Fibroblast of skin of back (primary cell): ENCODE measurements at regions not wholly inside any gene's neighbourhood (a gene's known extent, or its start where the extent isn't known, plus 50 kb on each side); places are given as distances from the start of the nearest gene placed in this dataset.
A peak's percentile ranks its signal among the peaks of the same experiment; 100 is the strongest.

Experiments used
- DNase-seq: peaks from one replicate; pipeline ENCODE4 v3.0.0-alpha.2; 2013

DNA sequence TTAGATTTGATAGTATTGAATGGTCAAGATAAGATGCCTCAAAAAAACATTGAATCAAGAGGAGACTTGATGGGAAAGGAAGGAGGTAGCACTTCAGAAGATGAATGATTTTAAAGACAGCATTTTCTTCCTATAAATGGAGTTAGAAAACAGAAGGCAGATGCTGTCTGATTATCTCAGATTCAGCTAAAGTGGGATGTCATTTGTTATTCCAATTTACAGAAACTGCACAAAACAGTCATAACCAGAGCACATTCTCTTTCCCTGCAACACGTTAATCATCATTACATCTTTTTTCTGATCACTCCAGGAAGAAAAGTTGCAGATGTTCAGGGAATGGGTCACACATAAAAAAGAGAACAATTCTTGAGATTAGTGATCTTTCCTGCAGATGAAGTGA is 1141.8 kb downstream of the SI start:
- DNase-seq: no peak

DNA sequence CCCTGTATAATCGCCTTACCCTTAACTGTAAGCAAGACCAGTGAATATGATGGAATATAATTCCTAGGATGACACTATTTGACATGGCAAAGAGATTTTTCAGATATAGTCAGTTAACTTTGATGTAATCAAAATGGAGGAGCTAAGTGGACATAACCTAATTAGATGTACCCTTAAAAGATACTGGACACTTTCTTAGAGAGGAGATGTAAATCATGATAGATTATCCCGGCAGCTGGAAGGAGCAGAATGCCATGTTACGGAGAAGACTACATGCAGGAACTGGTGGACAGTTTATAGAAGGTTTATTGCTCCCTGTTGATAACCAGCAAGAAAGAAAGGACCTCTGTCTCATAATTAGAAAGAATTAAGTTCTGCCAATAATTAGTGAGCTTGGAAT is 1142.9 kb downstream of the SI start:
- DNase-seq: no peak

DNA sequence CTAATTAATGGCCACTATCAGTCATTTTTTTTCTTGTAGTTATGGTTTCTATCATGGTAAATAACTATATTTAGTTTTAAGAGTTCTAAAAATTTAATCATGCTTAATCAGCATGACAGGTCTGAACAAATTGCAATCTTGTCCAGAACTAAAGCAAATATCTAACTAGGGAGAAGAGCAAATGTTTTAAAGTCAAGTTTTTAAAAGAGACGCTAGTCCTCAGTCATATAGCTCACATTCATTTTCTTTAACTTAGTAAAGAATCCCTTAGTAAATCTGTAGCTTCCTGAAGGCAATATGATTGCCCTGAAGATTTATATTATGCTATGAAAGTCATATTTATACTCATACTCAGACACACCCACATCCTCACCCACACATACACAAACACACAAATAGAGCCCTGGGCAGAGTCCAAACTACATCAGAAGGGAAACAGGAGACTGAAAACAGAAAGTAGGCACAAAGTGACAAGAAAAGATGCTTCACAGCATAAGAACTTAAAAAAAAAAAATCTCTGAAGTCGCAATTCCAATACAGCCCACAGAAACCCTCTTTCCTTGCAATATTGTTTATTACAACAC is 1149.1 kb downstream of the SI start:
- no peak for DNase-seq

DNA sequence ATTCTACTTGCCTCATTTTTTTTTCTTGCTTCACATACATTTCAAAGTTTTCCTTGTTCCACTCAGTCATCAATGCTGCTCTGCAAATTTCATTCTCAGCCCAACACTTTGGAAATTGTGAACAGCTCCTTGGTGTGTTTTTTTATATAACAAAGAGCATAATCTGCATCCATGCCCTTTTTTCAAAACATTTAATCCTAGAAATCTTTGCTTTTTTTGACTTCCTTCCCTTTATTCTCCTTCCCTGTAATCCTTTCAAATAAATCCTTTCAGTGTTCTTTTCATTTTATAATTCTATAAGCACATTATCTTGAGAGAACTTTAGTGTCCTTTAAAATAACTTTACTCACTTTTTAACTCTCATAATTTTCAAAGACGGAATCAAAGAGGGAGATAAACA is 1150.8 kb downstream of the SI start:
- DNase-seq: no peak

DNA sequence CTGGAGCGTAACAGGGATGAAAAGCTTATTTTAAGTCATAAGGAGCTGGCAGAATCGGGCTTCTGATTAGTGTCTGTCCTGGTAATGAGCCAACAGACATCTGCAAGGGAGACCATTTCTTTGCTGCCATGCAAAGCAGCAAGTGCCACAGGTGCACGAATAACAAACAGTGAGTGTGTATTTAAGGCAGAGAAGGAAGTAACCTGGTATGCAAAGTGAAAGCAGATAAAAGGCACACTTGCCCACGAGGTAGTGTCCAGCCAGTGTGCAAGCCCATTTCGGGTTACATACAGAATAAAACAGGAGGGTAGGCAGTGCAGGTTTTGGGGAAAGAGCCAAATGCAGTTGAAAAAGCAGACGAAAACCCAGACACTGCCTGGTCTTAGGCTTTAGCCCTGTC is 1153.7 kb downstream of the SI start:
- no peak for DNase-seq

GRCh38 chr3:163919154-163919553 is 1159.1 kb downstream of the SI start:
- no peak for DNase-seq

DNA sequence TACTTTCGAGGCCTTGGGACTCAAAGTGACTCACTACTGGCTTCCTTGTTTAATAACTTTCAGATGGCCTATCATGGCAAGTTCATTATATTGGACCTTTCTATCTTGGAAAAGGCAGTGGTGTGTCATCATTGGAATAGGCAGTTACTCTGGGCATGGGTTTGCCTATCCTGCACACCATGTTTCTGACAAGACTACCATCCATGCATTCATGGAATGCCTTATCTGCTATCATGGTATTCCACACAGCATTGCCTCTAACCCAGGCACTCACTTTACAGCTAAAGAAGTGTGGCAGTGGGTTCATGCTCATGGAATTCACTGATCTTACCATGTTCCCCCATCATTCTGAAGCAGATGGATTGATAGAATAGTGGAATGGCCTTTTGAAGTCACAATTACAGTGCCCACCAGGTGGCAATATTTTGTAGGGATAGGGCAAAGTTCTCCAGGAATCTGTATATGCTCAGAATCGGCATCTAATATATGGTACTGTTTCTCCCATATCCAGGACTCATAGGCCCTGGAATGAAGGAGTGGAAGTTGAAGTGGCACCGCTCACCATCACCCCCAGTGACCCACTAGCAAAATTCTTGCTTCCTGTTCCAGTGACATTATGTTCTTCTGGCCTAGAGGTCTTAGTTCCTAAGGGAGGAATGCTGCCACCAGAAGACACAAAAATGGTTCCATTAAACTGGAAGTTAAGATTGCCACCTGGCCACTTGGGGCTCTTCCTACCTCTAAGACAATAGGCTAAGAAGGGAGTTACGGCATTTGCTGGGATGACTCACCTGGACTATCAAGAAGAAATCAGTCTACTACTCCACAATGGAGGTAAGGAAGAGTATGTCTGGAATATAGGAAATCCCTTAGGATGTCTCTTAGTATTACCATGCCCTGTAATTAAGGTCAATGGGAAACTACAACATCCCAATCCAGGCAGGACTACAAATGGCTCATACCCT is 1161.4 kb downstream of the SI start:
- peak; percentile 24 for DNase-seq

GRCh38 chr3:163915280-163915679 is 1163.0 kb downstream of the SI start:
- DNase-seq: no peak

DNA sequence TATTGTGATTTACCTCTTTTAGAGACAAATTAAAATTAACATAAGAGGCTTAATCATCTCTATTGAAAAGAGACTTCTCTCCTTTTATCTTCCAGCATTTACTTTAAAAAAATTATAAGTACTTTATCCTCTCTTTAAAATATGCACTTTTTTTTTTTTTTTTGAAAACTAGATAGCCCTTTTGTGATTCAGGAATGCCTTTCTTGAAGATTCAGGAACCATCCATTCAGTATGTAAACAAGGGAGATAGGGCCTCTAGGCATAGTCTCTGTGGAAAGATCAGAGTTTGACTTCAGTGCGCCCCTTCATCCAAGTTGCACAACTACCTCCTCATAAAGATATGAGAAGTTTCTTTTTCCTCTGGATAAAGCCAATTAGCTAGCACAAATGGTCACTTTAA is 1163.7 kb downstream of the SI start:
- DNase-seq: no peak

GRCh38 chr3:163891771-163892170 is 1186.5 kb downstream of the SI start:
- DNase-seq: no peak

DNA sequence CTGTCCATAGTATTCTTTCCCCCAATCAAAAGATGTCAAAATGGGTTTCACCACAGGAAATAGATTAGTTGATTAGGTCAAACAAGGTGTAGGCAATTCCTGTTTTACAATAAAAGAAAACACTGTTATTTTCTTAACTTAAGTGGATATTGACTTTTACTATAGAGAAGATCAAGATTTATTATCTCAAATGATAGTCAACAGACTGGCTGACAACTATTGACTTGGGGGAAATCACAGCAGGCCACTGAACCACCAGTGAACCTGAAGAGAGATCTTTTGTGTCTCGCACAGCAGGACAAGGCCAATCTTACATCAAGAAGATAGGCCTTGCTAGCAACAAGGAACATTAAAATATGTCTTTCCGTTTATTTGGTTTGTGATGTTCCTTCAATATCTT is 1187.6 kb downstream of the SI start:
- no peak for DNase-seq

- no peak for DNase-seq
Observed at GRCh38 chr3:163879172-163879571, 1199.1 kb downstream of the SI start.

DNA sequence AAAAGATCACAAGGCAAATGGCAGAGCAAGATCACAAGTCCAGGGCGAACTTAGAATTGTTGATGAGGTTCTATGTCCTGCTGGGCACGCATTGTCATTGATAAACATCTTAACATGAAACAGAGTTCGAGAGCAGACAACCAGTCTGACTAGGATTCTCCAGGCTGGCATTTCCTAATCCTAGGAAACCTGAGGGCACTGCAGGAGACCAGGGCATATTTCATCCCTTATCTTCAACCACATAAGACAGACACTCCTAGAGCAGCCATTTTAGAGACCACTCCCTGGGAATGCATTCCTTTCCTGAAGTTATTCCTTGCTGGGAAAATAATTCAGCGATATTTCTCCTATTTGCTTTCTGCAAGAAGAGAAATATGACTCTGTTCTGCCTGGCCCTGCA is 1199.9 kb downstream of the SI start:
- no peak for DNase-seq

DNA sequence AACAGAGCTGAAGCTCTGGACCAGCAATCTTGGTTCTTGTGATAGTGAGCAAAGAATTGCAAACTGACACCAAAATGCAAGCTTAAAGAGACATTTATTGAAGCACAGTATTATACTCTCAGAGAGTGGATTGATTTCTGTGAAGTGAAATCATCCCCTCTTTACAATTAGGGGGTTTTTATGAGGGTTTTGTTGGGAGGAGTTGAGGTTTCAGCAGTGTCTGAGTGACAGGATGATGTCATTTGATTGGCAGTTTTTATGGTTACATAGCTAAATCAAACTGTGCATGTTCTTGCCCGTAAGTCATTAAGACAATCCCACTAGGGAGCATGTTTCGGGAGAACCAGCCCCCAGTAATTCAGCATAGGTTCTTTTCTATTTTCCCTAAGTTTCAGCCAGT is 1200.5 kb downstream of the SI start:
- no peak for DNase-seq

GRCh38 chr3:163863146-163863545 is 1215.2 kb downstream of the SI start:
- peak; percentile 15 for DNase-seq

DNA sequence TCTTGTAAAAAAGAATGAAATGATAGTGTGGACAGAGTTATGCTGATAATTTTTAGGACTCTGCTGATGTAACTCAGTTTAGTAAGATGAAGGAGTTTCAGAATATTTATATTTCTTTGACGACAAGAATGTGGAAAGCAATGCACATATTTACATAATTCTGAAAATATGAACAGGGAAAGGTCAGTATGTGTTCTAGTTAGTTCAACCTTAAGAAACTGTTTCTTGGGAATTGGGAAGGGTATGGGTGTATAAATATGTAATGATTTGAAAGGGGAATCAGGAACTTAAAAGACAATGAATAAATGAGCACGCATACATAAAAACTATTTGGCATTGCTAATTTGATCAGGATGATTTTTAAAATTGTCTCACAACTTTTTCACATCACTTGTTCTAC is 1226.1 kb downstream of the SI start:
- DNase-seq: no peak

DNA sequence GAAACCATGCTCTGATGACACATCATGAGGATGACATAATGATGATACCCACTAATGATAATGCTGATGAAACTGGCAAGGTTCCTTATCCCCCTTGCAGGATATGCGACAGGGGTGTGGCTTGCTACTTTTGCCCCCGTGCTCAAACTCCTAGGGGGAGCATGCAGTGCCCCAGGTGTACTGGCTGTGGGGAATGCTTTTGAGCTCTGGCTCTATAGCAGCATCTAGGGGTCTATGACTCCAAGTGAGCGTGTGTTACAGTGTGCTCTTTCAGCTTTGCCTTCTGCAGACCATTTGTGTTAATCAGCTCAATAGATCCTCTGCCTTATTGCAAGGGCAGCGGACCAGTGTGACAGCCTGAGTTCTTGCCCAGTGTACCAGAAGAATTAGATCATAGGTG is 1239.5 kb downstream of the SI start:
- no peak for DNase-seq

DNA sequence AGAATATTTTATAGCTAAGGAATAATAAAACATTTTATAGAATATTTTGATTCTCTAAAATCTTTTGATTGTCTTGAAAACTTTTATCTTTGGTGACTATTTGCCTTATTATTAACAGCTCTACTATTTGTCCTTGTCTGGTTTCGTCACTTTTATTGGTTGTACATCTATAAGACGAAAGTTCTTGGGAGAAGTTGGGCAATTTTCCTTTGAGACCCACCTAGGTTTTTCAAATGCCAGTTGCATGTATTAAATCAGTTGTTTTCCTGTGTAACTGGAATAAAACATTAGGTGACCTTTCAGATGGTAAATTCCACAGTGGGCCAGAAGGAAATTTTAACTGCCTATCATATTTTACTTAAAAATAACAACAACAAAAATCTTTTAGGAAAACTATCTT is 1245.7 kb downstream of the SI start:
- DNase-seq: no peak

DNA sequence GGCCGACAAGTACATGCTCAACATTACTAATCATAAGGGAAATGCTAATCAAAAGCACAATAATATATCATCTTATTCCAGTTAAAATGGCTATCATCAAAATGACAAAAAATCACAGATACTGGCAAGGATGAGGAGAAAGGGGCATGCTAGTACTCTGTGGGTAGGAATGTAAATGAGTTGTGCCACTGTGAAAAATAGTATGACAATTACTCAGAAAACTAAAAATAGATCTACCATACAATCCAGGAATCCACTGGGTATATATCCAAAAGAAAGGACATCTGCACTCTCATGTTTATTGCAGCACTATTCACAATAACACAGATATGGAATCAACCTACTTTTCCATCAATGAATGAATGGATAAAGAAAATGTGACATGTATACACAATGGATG is 1256.5 kb downstream of the SI start:
- peak; percentile 1 for DNase-seq

DNA sequence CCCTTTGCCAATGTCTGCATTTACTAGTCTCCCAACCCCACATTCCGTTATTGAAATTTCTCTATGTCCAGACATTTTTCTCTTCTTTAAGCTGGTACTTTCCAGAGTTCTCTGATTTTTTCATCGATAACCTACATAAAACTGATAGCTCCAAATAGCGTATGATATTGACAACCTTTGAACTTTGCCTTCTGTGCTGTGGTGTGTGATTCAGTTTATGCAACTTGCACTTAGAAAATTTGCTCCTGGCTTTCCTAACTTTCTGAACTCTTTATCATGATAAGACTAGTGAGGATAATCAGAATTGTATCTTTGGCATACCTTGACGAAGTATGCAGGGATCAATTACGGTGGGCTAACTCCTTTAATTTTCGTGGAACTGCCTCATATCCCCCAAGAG is 1261.3 kb downstream of the SI start:
- DNase-seq: no peak

- no peak for DNase-seq
Observed at GRCh38 chr3:163813935-163814334, 1264.4 kb downstream of the SI start.

- DNase-seq: no peak
Observed at GRCh38 chr3:163812006-163812405, 1266.3 kb downstream of the SI start.

GRCh38 chr3:163809540-163809993 is 1268.7 kb downstream of the SI start:
- no peak for DNase-seq

GRCh38 chr3:163786416-163786815 is 1291.9 kb downstream of the SI start:
- no peak for DNase-seq
